Keratinocyte (primary cell): ENCODE measurements at regions not wholly inside any gene's neighbourhood (a gene's known extent, or its start where the extent isn't known, plus 50 kb on each side); places are given as distances from the start of the nearest gene placed in this dataset.

ENCODE experiments used
- DNase-seq: peaks from one replicate; pipeline ENCODE4 v3.0.0-alpha.2; 2011; ENCODE audit warnings: low read depth, missing footprints, low spot score
- FAIRE-seq: peaks from 2 replicates; lab custom pipeline; 2011; peaks lifted over from hg19 to GRCh38; lab: Jason Lieb, UNC
- H2AFZ ChIP-seq: 2 replicates; pipeline ENCODE4 v1.6.0; 2012; ENCODE audit warnings: low read length, control low read depth, inconsistent platforms; ENCODE audit not compliant: control insufficient read depth
- H3K27ac ChIP-seq: 2 replicates; pipeline ENCODE4 v1.5.1; 2011; ENCODE audit warnings: low read length; ENCODE audit not compliant: control insufficient read depth, insufficient read depth
- H3K27me3 ChIP-seq: 3 replicates; pipeline ENCODE4 v1.6.0; 2011; ENCODE audit warnings: low read length; ENCODE audit not compliant: control insufficient read depth, insufficient read depth; ENCODE audit errors: extremely low read depth
- H3K36me3 ChIP-seq, 2 experiments: 2 replicates in 1 of 2; 3 replicates in 1 of 2; pipeline ENCODE4 v1.5.1; 2011; ENCODE audit warnings: low read length in 2 of 2, mild to moderate bottlenecking in 1 of 2; ENCODE audit not compliant: control insufficient read depth in 2 of 2, insufficient read depth in 2 of 2; ENCODE audit errors: extremely low read depth in 1 of 2
- H3K4me1 ChIP-seq: 3 replicates; pipeline ENCODE4 v1.5.1; 2011; ENCODE audit warnings: low read length; ENCODE audit not compliant: control insufficient read depth, insufficient read depth; ENCODE audit errors: extremely low read depth
- H3K4me2 ChIP-seq: 3 replicates; pipeline ENCODE4 v1.6.0; 2011; ENCODE audit warnings: low read depth, low read length; ENCODE audit not compliant: control insufficient read depth, insufficient read depth; ENCODE audit errors: extremely low read depth
- H3K4me3 ChIP-seq, 3 experiments: fragments of 200-600 bp in 1 of 3; sonication (generic) in 1 of 3; 2 replicates in 2 of 3; 3 replicates in 1 of 3; pipeline ENCODE4 v1.5.1; 2011 to 2016; ENCODE audit warnings: low read length in 3 of 3, mild to moderate bottlenecking in 3 of 3, control low read depth in 2 of 3, inconsistent platforms in 1 of 3, low read depth in 1 of 3, mixed read lengths in 1 of 3, mixed run types in 1 of 3, moderate library complexity in 1 of 3; ENCODE audit not compliant: control insufficient read depth in 2 of 3, insufficient read depth in 2 of 3; ENCODE audit errors: extremely low read depth in 1 of 3
- H3K79me2 ChIP-seq: 2 replicates; pipeline ENCODE4 v1.6.0; 2012; ENCODE audit warnings: low read length; ENCODE audit not compliant: control insufficient read depth, insufficient read depth
- H3K9ac ChIP-seq: 3 replicates; pipeline ENCODE4 v1.6.0; 2011; ENCODE audit warnings: low read length; ENCODE audit not compliant: control insufficient read depth, insufficient read depth; ENCODE audit errors: extremely low read depth
- H3K9me1 ChIP-seq: 3 replicates; pipeline ENCODE4 v1.6.0; 2011; ENCODE audit warnings: low read length; ENCODE audit not compliant: control insufficient read depth, insufficient read depth; ENCODE audit errors: extremely low read depth
- H3K9me3 ChIP-seq: 2 replicates; pipeline ENCODE4 v1.5.1; 2012; ENCODE audit warnings: low read depth, low read length; ENCODE audit not compliant: control insufficient read depth
- H4K20me1 ChIP-seq: 3 replicates; pipeline ENCODE4 v1.6.0; 2011; ENCODE audit warnings: low read length; ENCODE audit not compliant: control insufficient read depth, insufficient read depth; ENCODE audit errors: extremely low read depth
- EZH2 ChIP-seq: IDR thresholded peaks from one replicate; pipeline ENCODE4 v1.6.1; 2012; ENCODE audit warnings: inconsistent platforms, mild to moderate bottlenecking, low read length, moderate library complexity
- dilution Hi-C: fragments of 300-500 bp; cut with MboI; formaldehyde crosslinking; loops from one replicate; pipeline ENCODE4 v1.7.0; 2020; ENCODE audit warnings: low sequenced_read_pairs; ENCODE audit not compliant: extremely low pct_ligation_motif_present
- TF ChIP-seq, protein P1 (sequence below), 3 experiments: IDR thresholded peaks in 1 of 3; conservative IDR thresholded peaks in 1 of 3; optimal IDR thresholded peaks in 1 of 3; 2 replicates in 2 of 3; 3 replicates in 1 of 3; pipeline versions ENCODE3 to v1.5.1; 2011; ENCODE audit warnings: low read length in 3 of 3, mild to moderate bottlenecking in 3 of 3, moderate library complexity in 2 of 3, control low read depth in 1 of 3, inconsistent platforms in 1 of 3; ENCODE audit not compliant: insufficient read depth in 2 of 3; ENCODE audit errors: extremely low read depth in 1 of 3

DNA sequence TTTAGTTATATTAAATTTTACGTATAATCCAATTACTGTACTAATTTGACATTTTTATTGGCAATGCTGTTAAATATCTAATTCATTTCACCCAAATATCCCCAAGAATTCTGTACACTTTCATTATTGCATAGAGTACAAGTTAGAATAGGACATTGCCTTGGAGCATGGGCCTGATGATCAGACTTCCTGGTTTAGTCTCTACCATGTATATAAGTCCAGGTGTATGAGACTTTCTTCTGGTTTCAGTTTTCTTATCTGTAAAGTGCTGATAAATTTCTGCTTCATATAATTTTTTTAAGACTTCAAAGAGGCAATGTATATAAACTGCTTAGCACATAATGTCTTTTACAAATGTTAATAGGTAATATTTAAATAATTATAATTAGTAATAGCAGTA lies 179.4 kb downstream of the KLF12 start:
- no peak for FAIRE-seq

DNA sequence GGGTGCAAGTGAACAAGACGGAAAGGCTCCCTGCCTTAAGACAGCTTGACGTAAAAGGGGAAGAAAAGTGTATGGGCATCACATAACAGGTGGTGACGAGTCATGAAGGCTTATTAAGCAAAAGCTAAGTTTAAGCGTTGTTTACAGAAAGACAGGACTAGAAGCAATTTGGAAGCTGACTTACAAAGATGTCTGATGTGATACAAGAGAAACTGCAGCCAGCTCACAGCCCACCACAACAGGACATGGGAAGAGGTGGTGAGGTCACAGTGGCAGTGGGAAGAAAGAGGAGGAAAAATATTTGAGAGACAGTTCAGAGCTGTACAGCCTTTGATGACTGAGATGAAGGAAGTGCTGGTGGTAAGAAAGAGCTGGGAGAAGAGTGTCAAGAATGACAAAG lies 181.6 kb downstream of the KLF12 start:
- no peaks in the 10 kb centered on the region for H3K36me3 ChIP-seq
- no peak overlapping the region for H3K4me3 ChIP-seq
- FAIRE-seq (no peak), DNase-seq (no peak)
- TF ChIP-seq, protein P1, sequence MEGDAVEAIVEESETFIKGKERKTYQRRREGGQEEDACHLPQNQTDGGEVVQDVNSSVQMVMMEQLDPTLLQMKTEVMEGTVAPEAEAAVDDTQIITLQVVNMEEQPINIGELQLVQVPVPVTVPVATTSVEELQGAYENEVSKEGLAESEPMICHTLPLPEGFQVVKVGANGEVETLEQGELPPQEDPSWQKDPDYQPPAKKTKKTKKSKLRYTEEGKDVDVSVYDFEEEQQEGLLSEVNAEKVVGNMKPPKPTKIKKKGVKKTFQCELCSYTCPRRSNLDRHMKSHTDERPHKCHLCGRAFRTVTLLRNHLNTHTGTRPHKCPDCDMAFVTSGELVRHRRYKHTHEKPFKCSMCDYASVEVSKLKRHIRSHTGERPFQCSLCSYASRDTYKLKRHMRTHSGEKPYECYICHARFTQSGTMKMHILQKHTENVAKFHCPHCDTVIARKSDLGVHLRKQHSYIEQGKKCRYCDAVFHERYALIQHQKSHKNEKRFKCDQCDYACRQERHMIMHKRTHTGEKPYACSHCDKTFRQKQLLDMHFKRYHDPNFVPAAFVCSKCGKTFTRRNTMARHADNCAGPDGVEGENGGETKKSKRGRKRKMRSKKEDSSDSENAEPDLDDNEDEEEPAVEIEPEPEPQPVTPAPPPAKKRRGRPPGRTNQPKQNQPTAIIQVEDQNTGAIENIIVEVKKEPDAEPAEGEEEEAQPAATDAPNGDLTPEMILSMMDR (optimal IDR thresholded peaks at IDR 0.05 in 1 of 3, IDR thresholded peaks at IDR 0.05 in 1 of 3, conservative IDR thresholded peaks at IDR 0.05 in 1 of 3; ENCODE audit: extremely low read depth in 1 of 3, insufficient read depth in 2 of 3, low read length in 3 of 3), result no peak
- no peak for TF ChIP-seq EZH2
- dilution Hi-C loops, result no loop called here
- H3K9me3 ChIP-seq, result no peaks in the 10 kb centered on the region
- no peaks in the 10 kb centered on the region for H3K4me1 ChIP-seq
- no peak overlapping the region for H3K27ac ChIP-seq
- no peak overlapping the region for H3K9ac ChIP-seq
- no peak overlapping the region for H3K4me2 ChIP-seq
- H2AFZ ChIP-seq, result no peak overlapping the region
- H4K20me1 ChIP-seq, result no peaks in the 10 kb centered on the region
- no peaks in the 10 kb centered on the region for H3K79me2 ChIP-seq
- H3K27me3 ChIP-seq, result no peaks in the 10 kb centered on the region
- H3K9me1 ChIP-seq, result no peaks in the 10 kb centered on the region

More for the DNA sequence above, 179.4 kb downstream of the KLF12 start:
- H3K4me2 ChIP-seq, result no peak overlapping the region
- H3K36me3 ChIP-seq, result no peaks in the 10 kb centered on the region
- no peak overlapping the region for H2AFZ ChIP-seq
- H3K4me3 ChIP-seq, result no peak overlapping the region
- dilution Hi-C loops, result no loop called here
- peaks cover 9% of the 10 kb centered on the region for H3K4me1 ChIP-seq
- H3K9me3 ChIP-seq, result no peaks in the 10 kb centered on the region
- H3K9me1 ChIP-seq, result peaks cover 2% of the 10 kb centered on the region
- H3K27ac ChIP-seq, result no peak overlapping the region
- no peak for DNase-seq
- no peaks in the 10 kb centered on the region for H3K79me2 ChIP-seq
- no peaks in the 10 kb centered on the region for H4K20me1 ChIP-seq
- no peaks in the 10 kb centered on the region for H3K27me3 ChIP-seq
- no peak overlapping the region for H3K9ac ChIP-seq
- TF ChIP-seq EZH2, result no peak
- TF ChIP-seq, protein P1 (optimal IDR thresholded peaks at IDR 0.05 in 1 of 3, IDR thresholded peaks at IDR 0.05 in 1 of 3, conservative IDR thresholded peaks at IDR 0.05 in 1 of 3; ENCODE audit: extremely low read depth in 1 of 3, insufficient read depth in 2 of 3, low read length in 3 of 3), result no peak
